ENCODE measurements at regions not wholly inside any gene's neighbourhood (a gene's known extent, or its start where the extent isn't known, plus 50 kb on each side); places are given as distances from the start of the nearest gene placed in this dataset.

- no peak for TF ChIP-seq CTCF (IDR thresholded peaks at IDR 0.05; ENCODE audit: control insufficient read depth, insufficient read depth, low read depth, low read length, missing control alignments)
- H3K4me3 ChIP-seq (ENCODE audit: control insufficient read depth, low read depth, low read length): no peak overlapping the region
Measured at GRCh38 chr3:3281024-3281423, 101.5 kb upstream of the CRBN start.

GRCh38 chr3:3280396-3280795 lies 100.9 kb upstream of the CRBN start:
- TF ChIP-seq CTCF (IDR thresholded peaks at IDR 0.05; ENCODE audit: control insufficient read depth, insufficient read depth, low read depth, low read length, missing control alignments): no peak
- DNase-seq (ENCODE audit: low read depth): no peak
- H3K4me3 ChIP-seq (ENCODE audit: control insufficient read depth, low read depth, low read length): no peak overlapping the region

More at GRCh38 chr3:3281024-3281423, 101.5 kb upstream of the CRBN start:
- DNase-seq (ENCODE audit: low read depth): no peak

GRCh38 chr3:3278073-3278472 lies 98.6 kb upstream of the CRBN start:
- no peak for DNase-seq (ENCODE audit: low read depth)
- no peak for TF ChIP-seq CTCF (IDR thresholded peaks at IDR 0.05; ENCODE audit: control insufficient read depth, insufficient read depth, low read depth, low read length, missing control alignments)
- no peak overlapping the region for H3K4me3 ChIP-seq (ENCODE audit: control insufficient read depth, low read depth, low read length)

GRCh38 chr3:3276630-3277029 lies 97.1 kb upstream of the CRBN start:
- no peak for DNase-seq (ENCODE audit: low read depth)
- no peak for TF ChIP-seq CTCF (IDR thresholded peaks at IDR 0.05; ENCODE audit: control insufficient read depth, insufficient read depth, low read depth, low read length, missing control alignments)
- H3K4me3 ChIP-seq (ENCODE audit: control insufficient read depth, low read depth, low read length): no peak overlapping the region

- no peak for TF ChIP-seq CTCF (IDR thresholded peaks at IDR 0.05; ENCODE audit: control insufficient read depth, insufficient read depth, low read depth, low read length, missing control alignments)
- H3K4me3 ChIP-seq (ENCODE audit: control insufficient read depth, low read depth, low read length): no peak overlapping the region
- DNase-seq (ENCODE audit: low read depth): no peak
Measured at GRCh38 chr3:3264796-3265195, 85.3 kb upstream of the CRBN start.

GRCh38 chr3:3260870-3261269 lies 81.4 kb upstream of the CRBN start:
- DNase-seq (ENCODE audit: low read depth): no peak
- H3K4me3 ChIP-seq (ENCODE audit: control insufficient read depth, low read depth, low read length): no peak overlapping the region
- TF ChIP-seq CTCF (IDR thresholded peaks at IDR 0.05; ENCODE audit: control insufficient read depth, insufficient read depth, low read depth, low read length, missing control alignments): no peak

- no peak for TF ChIP-seq CTCF (IDR thresholded peaks at IDR 0.05; ENCODE audit: control insufficient read depth, insufficient read depth, low read depth, low read length, missing control alignments)
- no peak overlapping the region for H3K4me3 ChIP-seq (ENCODE audit: control insufficient read depth, low read depth, low read length)
- no peak for DNase-seq (ENCODE audit: low read depth)
Measured at GRCh38 chr3:3259181-3259580, 79.7 kb upstream of the CRBN start.
